H9 (cell line): ENCODE measurements at regions not wholly inside any gene's neighbourhood (a gene's known extent, or its start where the extent isn't known, plus 50 kb on each side); places are given as distances from the start of the nearest gene placed in this dataset.
"Not testable (repeated sequence)": the region's sequence is repeated elsewhere in the genome, so short reads cannot be mapped to it uniquely, and the experiment has no call there.

Experiments
- DNase-seq: peaks from one replicate; pipeline ENCODE4 v3.0.0-alpha.2; 2017
- H2AFZ ChIP-seq: one replicate; pipeline ENCODE4 v1.6.1; 2013; ENCODE audit warnings: mild to moderate bottlenecking, low read length, control low read depth, moderate library complexity
- H2AK5ac ChIP-seq: 2 replicates; pipeline ENCODE4 v1.6.1; 2013; ENCODE audit warnings: low read length, control low read depth, mixed read lengths; ENCODE audit not compliant: insufficient read length
- H2BK120ac ChIP-seq: one replicate; pipeline ENCODE4 v1.6.1; 2013; ENCODE audit warnings: low read depth, mild to moderate bottlenecking, low read length, control low read depth, inconsistent platforms; ENCODE audit not compliant: poor library complexity, severe bottlenecking
- H2BK12ac ChIP-seq: 2 replicates; pipeline ENCODE4 v1.6.1; 2013; ENCODE audit warnings: low read length, control low read depth, mixed read lengths, low read depth; ENCODE audit not compliant: insufficient read length
- H2BK15ac ChIP-seq: 2 replicates; pipeline ENCODE4 v1.6.1; 2013; ENCODE audit warnings: low read depth, low read length, control low read depth
- H2BK20ac ChIP-seq: one replicate; pipeline ENCODE4 v1.6.1; 2013; ENCODE audit warnings: low read depth, mild to moderate bottlenecking, low read length, control low read depth, inconsistent platforms; ENCODE audit not compliant: poor library complexity, severe bottlenecking
- H2BK5ac ChIP-seq: 2 replicates; pipeline ENCODE4 v1.6.1; 2013; ENCODE audit warnings: low read length, control low read depth, mixed read lengths; ENCODE audit not compliant: insufficient read length
- H3K14ac ChIP-seq: 2 replicates; pipeline ENCODE4 v1.6.1; 2013; ENCODE audit warnings: low read length, control low read depth; ENCODE audit not compliant: insufficient read depth
- H3K18ac ChIP-seq: 2 replicates; pipeline ENCODE4 v1.6.1; 2013; ENCODE audit warnings: low read depth, mild to moderate bottlenecking, mixed read lengths, low read length, control low read depth; ENCODE audit not compliant: insufficient read length
- H3K23ac ChIP-seq: 2 replicates; pipeline ENCODE4 v1.6.1; 2013; ENCODE audit warnings: low read length, control low read depth, mixed read lengths, low read depth; ENCODE audit not compliant: insufficient read length
- H3K23me2 ChIP-seq: 2 replicates; pipeline ENCODE4 v1.6.1; 2013; ENCODE audit warnings: low read depth, mild to moderate bottlenecking, mixed read lengths, low read length, control low read depth; ENCODE audit not compliant: insufficient read length, poor library complexity, severe bottlenecking
- H3K27ac ChIP-seq: 2 replicates; pipeline ENCODE4 v1.5.1; 2013; ENCODE audit warnings: low read length, control low read depth, mixed read lengths, low read depth; ENCODE audit not compliant: insufficient read length
- H3K27me3 ChIP-seq: 2 replicates; pipeline ENCODE4 v1.6.1; 2013; ENCODE audit warnings: low read length, control low read depth, inconsistent platforms; ENCODE audit not compliant: insufficient read depth
- H3K4ac ChIP-seq: 2 replicates; pipeline ENCODE4 v1.6.1; 2013; ENCODE audit warnings: low read depth, mild to moderate bottlenecking, control low read depth, inconsistent platforms, low read length, moderate library complexity
- H3K4me1 ChIP-seq: 2 replicates; pipeline ENCODE4 v1.6.1; 2013; ENCODE audit warnings: low read length, control low read depth, inconsistent platforms; ENCODE audit not compliant: insufficient read depth
- H3K4me2 ChIP-seq: 2 replicates; pipeline ENCODE4 v1.6.1; 2013; ENCODE audit warnings: low read length, control low read depth, mixed read lengths; ENCODE audit not compliant: insufficient read length, insufficient read depth
- H3K56ac ChIP-seq: 2 replicates; pipeline ENCODE4 v1.6.1; 2013; ENCODE audit warnings: low read depth, mild to moderate bottlenecking, mixed read lengths, low read length, control low read depth; ENCODE audit not compliant: insufficient read length
- H3K79me1 ChIP-seq: 2 replicates; pipeline ENCODE4 v1.6.1; 2013; ENCODE audit warnings: low read depth, mild to moderate bottlenecking, moderate library complexity, low read length, control low read depth, inconsistent platforms; ENCODE audit not compliant: insufficient read depth, poor library complexity, severe bottlenecking
- H3K79me2 ChIP-seq: 2 replicates; pipeline ENCODE4 v1.6.1; 2013; ENCODE audit warnings: low read length, control low read depth, inconsistent platforms; ENCODE audit not compliant: insufficient read depth
- H3K9ac ChIP-seq: 2 replicates; pipeline ENCODE4 v1.6.1; 2013; ENCODE audit warnings: low read length, control low read depth, mixed read lengths; ENCODE audit not compliant: insufficient read length; ENCODE audit errors: extremely low read depth
- H3K9me3 ChIP-seq: one replicate; pipeline ENCODE4 v1.6.1; 2013; ENCODE audit warnings: low read depth, low read length, inconsistent platforms; ENCODE audit not compliant: control insufficient read depth
- H3T11ph ChIP-seq: one replicate; pipeline ENCODE4 v1.6.1; 2013; ENCODE audit warnings: mild to moderate bottlenecking, low read length, control low read depth, inconsistent platforms
- H4K20me1 ChIP-seq: one replicate; pipeline ENCODE4 v1.6.1; 2013; ENCODE audit not compliant: control insufficient read depth, insufficient read length, insufficient read depth
- H4K5ac ChIP-seq: 2 replicates; pipeline ENCODE4 v1.6.1; 2013; ENCODE audit warnings: low read depth, mild to moderate bottlenecking, mixed read lengths, low read length, control low read depth; ENCODE audit not compliant: insufficient read length
- H4K8ac ChIP-seq: replicated peaks from 2 replicates; pipeline ENCODE4 v1.6.1; 2013; ENCODE audit warnings: low read length, control low read depth, mixed read lengths, low read depth; ENCODE audit not compliant: insufficient read length
- H4K91ac ChIP-seq: 2 replicates; pipeline ENCODE4 v1.6.1; 2013; ENCODE audit warnings: low read depth, mild to moderate bottlenecking, moderate library complexity, mixed read lengths, low read length, control low read depth; ENCODE audit not compliant: insufficient read length
- H3K27ac Mint-ChIP-seq, 3 experiments: 2 replicates in 2 of 3; 3 replicates in 1 of 3; pipeline ENCODE4 v1.8.0; 2020 to 2021; ENCODE audit warnings: mixed read lengths in 3 of 3, mild to moderate bottlenecking in 1 of 3, moderate library complexity in 1 of 3
- H3K27me3 Mint-ChIP-seq: 2 replicates; pipeline ENCODE4 v1.8.0; 2021; ENCODE audit warnings: low read depth, mild to moderate bottlenecking, moderate library complexity, mixed read lengths
- H3K36me3 Mint-ChIP-seq, 3 experiments: 2 replicates in 2 of 3; 3 replicates in 1 of 3; pipeline ENCODE4 v1.8.0; 2020 to 2021; ENCODE audit warnings: low read depth in 3 of 3, mixed read lengths in 3 of 3; ENCODE audit not compliant: insufficient read depth in 1 of 3
- H3K4me1 Mint-ChIP-seq, 2 experiments: 2 replicates each; pipeline ENCODE4 v1.8.0; 2020; ENCODE audit warnings: mixed read lengths in 2 of 2
- H3K4me3 Mint-ChIP-seq, 2 experiments: 2 replicates in 1 of 2; 3 replicates in 1 of 2; pipeline ENCODE4 v1.8.0; 2020 to 2021; ENCODE audit warnings: mild to moderate bottlenecking in 2 of 2, mixed read lengths in 2 of 2, moderate library complexity in 1 of 2
- H3K9me3 Mint-ChIP-seq, 2 experiments: 2 replicates in 1 of 2; 3 replicates in 1 of 2; pipeline ENCODE4 v1.8.0; 2020; ENCODE audit warnings: mild to moderate bottlenecking in 2 of 2, mixed read lengths in 2 of 2, moderate library complexity in 1 of 2
- WGBS: extraction: QIAGEN DNeasy Blood & Tissue Kit; methylation state at CpG from one replicate; pipeline ENCODE4 v1.1.7; 2013; ENCODE audit warnings: missing lambda C conversion rate, low lambda C conversion rate, mixed read lengths; ENCODE audit not compliant: insufficient read length; ENCODE audit errors: extremely low coverage; 5-methylcytosine and 5-hydroxymethylcytosine counted together
- TF ChIP-seq, protein P1 (sequence below): fragments of 200-600 bp; sonication (generic); conservative IDR thresholded peaks from 3 replicates; pipeline ENCODE4 v1.8.0; 2021; ENCODE audit warnings: antibody characterized with exemption, mild to moderate bottlenecking

DNA sequence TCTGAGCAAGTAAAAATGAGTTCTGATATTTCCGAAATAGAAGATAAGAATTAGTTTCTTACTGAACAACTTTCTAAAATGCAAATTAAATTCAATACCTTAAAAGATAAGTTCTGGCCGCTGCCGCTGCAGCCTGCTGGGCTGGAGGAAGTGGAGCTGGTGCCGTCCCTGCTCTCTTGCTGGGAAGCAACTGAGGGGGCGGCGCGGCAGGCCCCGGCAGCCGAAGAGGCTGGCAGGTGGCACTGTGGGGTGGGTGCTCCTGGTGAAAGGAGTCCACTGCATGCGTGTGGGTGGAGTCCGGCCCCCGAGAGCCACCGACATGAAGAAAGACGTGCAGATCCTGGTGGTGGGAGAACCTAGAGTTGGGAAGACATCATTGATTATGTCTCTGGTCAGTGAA lies 89.5 kb upstream of the ZNF519 start:
- no peak overlapping the region for H3T11ph ChIP-seq
- H4K91ac ChIP-seq: no peak overlapping the region
- no peak overlapping the region for H2BK120ac ChIP-seq
- H3K79me1 ChIP-seq: no peaks in the 10 kb centered on the region
- H2BK20ac ChIP-seq: no peak overlapping the region
- no peaks in the 10 kb centered on the region for H3K4me1 ChIP-seq
- H3K56ac ChIP-seq: no peak overlapping the region
- Mint-ChIP-seq H3K36me3 (peaks cover 0 to 12% (median 12%) of the 10 kb centered on the region in 3 experiments; a peak in 6 of 7 replicates), H3K27me3 (no peaks in the 10 kb centered on the region; the same call in 1 of the 2 replicates), H3K27ac (no peak overlapping the region), H3K9me3 (peaks cover 45 to 64% of the 10 kb centered on the region in 2 experiments), H3K4me3 (no peak overlapping the region), H3K4me1 (no peaks in the 10 kb centered on the region)
- no peak overlapping the region for H4K8ac ChIP-seq
- no peak overlapping the region for H2AFZ ChIP-seq
- no peak overlapping the region for H2BK5ac ChIP-seq
- H3K18ac ChIP-seq: no peak overlapping the region
- H2AK5ac ChIP-seq: no peak overlapping the region
- no peak overlapping the region for H3K14ac ChIP-seq
- no peak overlapping the region for H3K4me2 ChIP-seq
- no peaks in the 10 kb centered on the region for H3K23me2 ChIP-seq
- no peak overlapping the region for H2BK12ac ChIP-seq
- no peak overlapping the region for H2BK15ac ChIP-seq
- DNase-seq: no peak
- no peak overlapping the region for H3K4ac ChIP-seq
- WGBS: no CpG with 5 or more reads among the region's 14 CpGs
- H3K23ac ChIP-seq: no peak overlapping the region
- H3K27ac ChIP-seq: no peak overlapping the region
- H4K20me1 ChIP-seq: no peaks in the 10 kb centered on the region
- no peak overlapping the region for H4K5ac ChIP-seq
- H3K9me3 ChIP-seq: no peaks in the 10 kb centered on the region
- H3K27me3 ChIP-seq: no peaks in the 10 kb centered on the region
- H3K9ac ChIP-seq: no peak overlapping the region
- no peaks in the 10 kb centered on the region for H3K79me2 ChIP-seq
- TF ChIP-seq, protein P1, sequence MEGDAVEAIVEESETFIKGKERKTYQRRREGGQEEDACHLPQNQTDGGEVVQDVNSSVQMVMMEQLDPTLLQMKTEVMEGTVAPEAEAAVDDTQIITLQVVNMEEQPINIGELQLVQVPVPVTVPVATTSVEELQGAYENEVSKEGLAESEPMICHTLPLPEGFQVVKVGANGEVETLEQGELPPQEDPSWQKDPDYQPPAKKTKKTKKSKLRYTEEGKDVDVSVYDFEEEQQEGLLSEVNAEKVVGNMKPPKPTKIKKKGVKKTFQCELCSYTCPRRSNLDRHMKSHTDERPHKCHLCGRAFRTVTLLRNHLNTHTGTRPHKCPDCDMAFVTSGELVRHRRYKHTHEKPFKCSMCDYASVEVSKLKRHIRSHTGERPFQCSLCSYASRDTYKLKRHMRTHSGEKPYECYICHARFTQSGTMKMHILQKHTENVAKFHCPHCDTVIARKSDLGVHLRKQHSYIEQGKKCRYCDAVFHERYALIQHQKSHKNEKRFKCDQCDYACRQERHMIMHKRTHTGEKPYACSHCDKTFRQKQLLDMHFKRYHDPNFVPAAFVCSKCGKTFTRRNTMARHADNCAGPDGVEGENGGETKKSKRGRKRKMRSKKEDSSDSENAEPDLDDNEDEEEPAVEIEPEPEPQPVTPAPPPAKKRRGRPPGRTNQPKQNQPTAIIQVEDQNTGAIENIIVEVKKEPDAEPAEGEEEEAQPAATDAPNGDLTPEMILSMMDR: no peak

DNA sequence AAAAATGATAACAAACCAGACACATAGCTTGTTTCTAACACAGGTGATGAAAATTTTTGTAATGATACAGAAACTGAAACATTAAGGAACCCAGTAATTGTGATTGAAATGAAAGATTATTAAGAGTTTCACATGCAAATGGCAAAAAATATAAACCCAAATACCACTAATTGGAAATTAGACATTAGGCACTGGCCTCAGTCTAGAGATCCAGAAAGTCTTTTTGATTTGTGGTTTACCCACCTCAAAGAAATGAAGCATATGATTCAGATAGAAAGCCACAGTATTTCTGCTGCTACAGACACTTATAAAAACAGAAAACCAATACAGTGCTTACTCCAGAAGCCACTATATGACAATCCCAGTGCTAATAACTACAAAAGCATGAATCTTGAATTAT lies 83.7 kb upstream of the ZNF519 start:
- not testable (repeated sequence) for H3T11ph ChIP-seq, H4K8ac ChIP-seq, H3K4me2 ChIP-seq, H4K91ac ChIP-seq, H3K27me3 Mint-ChIP-seq, H3K4me1 Mint-ChIP-seq, H2BK15ac ChIP-seq, H4K5ac ChIP-seq, H4K20me1 ChIP-seq, H3K27ac ChIP-seq, H3K79me2 ChIP-seq, H3K9ac ChIP-seq, H3K56ac ChIP-seq, H3K18ac ChIP-seq, H3K23ac ChIP-seq, H2AK5ac ChIP-seq, H2AFZ ChIP-seq, H2BK5ac ChIP-seq, H3K23me2 ChIP-seq, H3K14ac ChIP-seq, H3K27ac Mint-ChIP-seq, H3K4me3 Mint-ChIP-seq, H3K9me3 ChIP-seq, H3K79me1 ChIP-seq, H2BK120ac ChIP-seq, H3K27me3 ChIP-seq, H2BK20ac ChIP-seq, H3K4ac ChIP-seq, DNase-seq, H2BK12ac ChIP-seq, H3K4me1 ChIP-seq
- H3K9me3 Mint-ChIP-seq: peaks cover 48 to 55% of the 10 kb centered on the region in 2 experiments
- peaks cover 3 to 10% (median 4%) of the 10 kb centered on the region in 3 experiments; a peak in 4 of 7 replicates for H3K36me3 Mint-ChIP-seq
